T-helper 17 cell (primary cell): ENCODE measurements at regions not wholly inside any gene's neighbourhood (a gene's known extent, or its start where the extent isn't known, plus 50 kb on each side); places are given as distances from the start of the nearest gene placed in this dataset.
"Not testable (repeated sequence)": the region's sequence is repeated elsewhere in the genome, so short reads cannot be mapped to it uniquely, and the experiment has no call there.

Experiments used
- ATAC-seq: fragments of 150-1000 bp; cut with Tn5 transposase; 2 replicates; pipeline ENCODE4 v1.10.0; 2021; ENCODE audit warnings: mild to moderate bottlenecking, moderate library complexity
- DNase-seq, 3 donors: peaks; one replicate each; pipeline versions ENCODE4 v3.0.0 to v3.0.0-alpha.2; 2020 to 2021
- H3K9me3 ChIP-seq: one replicate; pipeline ENCODE4 v1.7.0; 2013; ENCODE audit warnings: low read length, mild to moderate bottlenecking; ENCODE audit not compliant: control insufficient read depth, poor library complexity, severe bottlenecking
- H3K27ac Mint-ChIP-seq: one replicate; pipeline ENCODE4 v1.8.0; 2022; ENCODE audit warnings: mild to moderate bottlenecking, moderate library complexity, mixed read lengths
- H3K27me3 Mint-ChIP-seq: one replicate; pipeline ENCODE4 v1.8.0; 2022; ENCODE audit warnings: mixed read lengths
- H3K36me3 Mint-ChIP-seq: one replicate; pipeline ENCODE4 v1.8.0; 2022; ENCODE audit warnings: low read depth, mixed read lengths
- H3K4me1 Mint-ChIP-seq: one replicate; pipeline ENCODE4 v1.8.0; 2022; ENCODE audit warnings: mild to moderate bottlenecking, mixed read lengths
- H3K4me3 Mint-ChIP-seq: one replicate; pipeline ENCODE4 v1.8.0; 2022; ENCODE audit warnings: mild to moderate bottlenecking, moderate library complexity, mixed read lengths

DNA sequence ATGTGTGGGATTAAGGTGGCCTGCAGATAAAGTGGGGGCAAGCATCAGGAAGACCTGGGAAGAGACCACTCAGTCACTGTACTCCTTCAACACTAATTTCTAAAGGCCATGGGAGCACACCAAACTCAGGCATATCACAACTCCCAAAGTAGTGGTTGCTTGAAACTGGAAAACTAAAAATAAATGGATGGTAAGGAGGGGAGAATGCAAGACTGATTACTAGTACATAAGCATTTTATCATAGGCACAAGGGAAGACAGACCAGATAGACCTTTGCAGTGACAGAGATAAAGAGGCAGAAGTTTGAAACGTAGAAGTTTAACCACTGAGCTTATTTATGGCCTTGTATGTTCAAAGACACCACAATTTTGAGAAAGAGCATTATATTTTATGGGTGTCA lies 1098.1 kb upstream of the CELF4 start:
- Mint-ChIP-seq H3K36me3 (no peaks in the 10 kb centered on the region), H3K4me3 (no peak overlapping the region)

DNA sequence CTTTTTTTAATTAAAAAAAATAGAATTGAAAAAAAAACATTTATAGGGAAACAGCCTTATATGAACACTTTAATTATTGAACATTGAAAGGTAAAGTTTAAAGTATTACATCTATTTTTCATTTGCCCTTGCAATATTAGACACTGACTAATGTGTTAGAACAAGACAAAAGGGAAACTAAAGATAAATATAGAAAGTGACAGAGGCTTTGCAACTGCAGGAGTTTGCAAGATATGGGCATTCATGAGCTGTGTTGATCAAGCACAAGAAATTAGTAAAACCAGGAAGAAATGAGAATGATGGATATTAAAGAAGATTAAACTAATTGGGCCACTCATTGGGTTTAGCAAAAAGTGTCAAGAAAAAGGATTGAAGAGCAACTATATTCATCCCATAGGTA lies 1097.7 kb upstream of the CELF4 start:
- Mint-ChIP-seq H3K27me3 (no peaks in the 10 kb centered on the region), H3K27ac (no peak overlapping the region), H3K4me3 (no peak overlapping the region), H3K4me1 (no peaks in the 10 kb centered on the region), H3K36me3 (no peaks in the 10 kb centered on the region)
- DNase-seq: no peak
- ATAC-seq: no peak
- peaks cover 2% of the 10 kb centered on the region for H3K9me3 ChIP-seq

More for the DNA sequence above, 1098.1 kb upstream of the CELF4 start:
- no peaks in the 10 kb centered on the region for H3K4me1 Mint-ChIP-seq
- no peaks in the 10 kb centered on the region for H3K27me3 Mint-ChIP-seq
- no peak overlapping the region for H3K27ac Mint-ChIP-seq
- DNase-seq (no peak), ATAC-seq (no peak)
- peaks cover 2% of the 10 kb centered on the region for H3K9me3 ChIP-seq

DNA sequence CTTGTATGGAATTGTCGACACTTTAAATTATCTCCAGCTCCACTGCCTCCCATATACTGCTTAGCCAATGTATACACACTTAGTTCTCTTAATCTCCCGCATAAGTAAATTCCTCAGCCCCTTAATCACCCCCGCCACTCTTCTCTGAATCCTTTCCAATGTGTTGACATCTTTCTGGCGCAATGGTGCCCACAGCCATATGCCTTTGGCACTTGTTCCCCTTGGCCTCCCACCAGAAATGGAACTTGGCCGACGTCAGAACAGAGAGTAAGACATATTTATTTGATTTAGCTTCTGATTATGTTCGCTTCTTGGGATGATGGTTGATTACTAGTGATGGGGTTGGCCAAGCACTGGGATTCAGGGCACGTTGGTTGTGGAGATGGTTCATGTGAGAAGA lies 1089.3 kb upstream of the CELF4 start:
- H3K4me3 Mint-ChIP-seq: no peak overlapping the region
- H3K4me1 Mint-ChIP-seq: no peaks in the 10 kb centered on the region
- no peaks in the 10 kb centered on the region for H3K36me3 Mint-ChIP-seq
- DNase-seq (no peak), ATAC-seq (no peak)
- H3K27ac Mint-ChIP-seq: no peak overlapping the region
- H3K9me3 ChIP-seq: no peaks in the 10 kb centered on the region
- H3K27me3 Mint-ChIP-seq: no peaks in the 10 kb centered on the region

DNA sequence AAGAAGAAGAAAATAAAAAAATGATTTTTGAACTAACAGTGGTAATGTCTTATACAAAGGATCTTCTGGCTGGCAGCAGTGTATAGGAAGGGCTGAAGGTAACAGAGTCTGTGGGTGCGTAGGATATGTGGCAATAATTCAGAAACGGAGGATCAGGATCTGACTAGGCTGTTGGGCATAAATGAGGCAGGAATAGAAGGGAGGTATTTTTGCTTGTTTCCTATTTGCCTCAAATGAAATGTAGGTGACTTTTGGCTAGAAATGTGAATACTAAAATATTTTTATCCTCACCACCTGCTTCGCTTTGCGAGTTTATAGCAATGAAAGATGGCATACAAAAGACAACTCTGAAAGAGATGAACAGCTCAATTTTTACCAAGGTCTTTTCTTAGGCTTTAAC lies 1086.1 kb upstream of the CELF4 start:
- ATAC-seq (no peak), DNase-seq (no peak)
- no peaks in the 10 kb centered on the region for H3K9me3 ChIP-seq
- no peaks in the 10 kb centered on the region for H3K27me3 Mint-ChIP-seq
- no peak overlapping the region for H3K27ac Mint-ChIP-seq
- H3K36me3 Mint-ChIP-seq: no peaks in the 10 kb centered on the region
- no peak overlapping the region for H3K4me3 Mint-ChIP-seq
- H3K4me1 Mint-ChIP-seq: no peaks in the 10 kb centered on the region

DNA sequence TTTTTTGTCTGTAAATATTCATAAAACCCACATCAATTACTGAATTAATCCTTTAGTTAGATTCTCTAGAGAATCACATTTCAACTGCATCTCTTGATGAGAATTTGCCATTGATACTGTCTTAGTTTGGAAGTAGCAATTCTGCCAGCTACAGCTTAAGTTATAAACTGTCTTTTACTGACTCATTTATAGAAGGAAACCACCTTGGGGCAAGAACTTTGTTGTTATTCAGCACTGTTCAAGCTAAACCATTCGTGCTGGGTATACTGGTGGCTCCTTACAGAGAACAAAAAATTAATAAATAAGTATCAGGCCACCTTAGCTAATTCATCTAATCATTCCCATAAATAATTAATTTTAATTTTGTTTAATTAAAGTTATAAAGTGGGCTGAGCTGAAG lies 1082.6 kb upstream of the CELF4 start:
- Mint-ChIP-seq H3K27ac (no peak overlapping the region), H3K4me1 (no peaks in the 10 kb centered on the region), H3K4me3 (no peak overlapping the region), H3K36me3 (no peaks in the 10 kb centered on the region), H3K27me3 (no peaks in the 10 kb centered on the region)
- DNase-seq (no peak), ATAC-seq (no peak)
- H3K9me3 ChIP-seq: no peaks in the 10 kb centered on the region

DNA sequence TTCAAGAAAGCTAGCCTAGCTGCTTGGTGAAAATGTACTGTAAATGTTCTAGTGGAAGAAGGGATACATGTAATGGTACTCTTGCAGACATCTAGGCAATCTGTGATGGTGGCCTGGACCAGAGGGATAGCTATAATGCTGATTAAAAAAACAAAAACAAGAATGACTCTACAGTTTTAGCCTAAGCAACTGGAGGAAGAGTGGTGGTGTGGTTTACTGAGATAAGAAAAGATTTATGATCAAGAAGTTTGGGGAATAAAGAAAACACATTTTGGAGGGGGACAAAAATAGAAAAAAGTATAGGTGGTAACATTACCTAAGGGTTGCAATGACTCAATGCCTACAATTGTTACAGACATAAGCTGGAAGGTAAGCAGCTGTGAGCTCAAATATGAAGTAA lies 1080.7 kb upstream of the CELF4 start:
- ATAC-seq (no peak), DNase-seq (no peak)
- H3K9me3 ChIP-seq: no peaks in the 10 kb centered on the region
- Mint-ChIP-seq H3K27ac (no peak overlapping the region), H3K4me1 (no peaks in the 10 kb centered on the region), H3K27me3 (no peaks in the 10 kb centered on the region), H3K4me3 (no peak overlapping the region), H3K36me3 (no peaks in the 10 kb centered on the region)

DNA sequence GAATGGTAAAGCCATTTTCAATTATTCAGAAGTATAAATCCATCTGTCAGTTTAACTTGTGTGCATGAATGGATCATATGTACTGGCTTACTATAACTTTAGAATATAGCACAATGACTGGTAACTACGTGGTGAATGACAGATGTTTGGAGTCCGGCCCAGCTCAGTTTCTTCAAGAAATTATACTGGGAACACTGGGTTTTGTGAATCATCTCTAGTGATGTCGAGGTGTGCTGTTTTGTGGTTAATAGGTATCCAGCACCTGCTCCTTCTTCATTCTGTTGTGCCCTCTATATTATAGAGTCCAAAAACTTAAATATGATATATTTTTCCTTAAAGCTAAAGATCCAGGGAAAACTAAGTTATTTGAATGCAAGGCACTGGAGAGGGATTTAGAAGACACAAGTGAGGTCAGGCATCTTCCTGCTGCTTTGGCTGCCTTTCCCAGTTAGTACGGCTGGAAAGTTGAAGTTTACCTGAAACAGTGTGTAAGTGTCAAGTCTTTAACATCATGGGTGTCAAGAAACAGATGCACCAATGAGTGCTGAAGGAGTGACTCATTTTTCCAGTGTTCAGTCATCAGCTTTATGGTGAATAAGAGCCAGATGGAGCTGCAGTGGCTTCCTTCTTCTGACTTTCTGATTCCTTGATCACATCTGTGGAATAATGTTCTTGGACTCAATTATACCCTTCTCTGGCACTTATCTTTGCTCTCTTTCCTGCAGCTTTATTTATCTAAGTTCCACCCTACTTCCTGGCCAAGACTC lies 1079.5 kb upstream of the CELF4 start:
- DNase-seq (no peak), ATAC-seq (no peak)
- Mint-ChIP-seq H3K36me3 (no peaks in the 10 kb centered on the region), H3K27me3 (no peaks in the 10 kb centered on the region), H3K4me1 (no peaks in the 10 kb centered on the region), H3K27ac (no peak overlapping the region), H3K4me3 (no peak overlapping the region)
- no peaks in the 10 kb centered on the region for H3K9me3 ChIP-seq

DNA sequence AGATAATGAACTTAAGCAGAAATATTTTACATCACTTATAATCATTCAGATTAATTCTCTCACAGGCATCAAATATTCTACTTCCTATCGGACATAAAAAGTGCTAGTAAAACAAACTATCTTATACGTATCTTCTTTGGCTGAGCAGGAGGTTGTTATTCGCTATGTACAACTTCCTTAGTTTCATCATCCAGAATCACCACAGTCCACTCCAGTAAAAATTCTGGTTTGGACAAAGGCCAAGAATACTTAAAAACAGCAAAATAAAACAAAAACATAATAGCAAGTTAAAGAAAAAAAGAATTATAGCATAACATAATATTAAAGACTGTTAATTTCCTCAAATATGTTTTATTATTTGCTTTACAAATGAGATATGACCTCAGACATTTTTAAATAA lies 1077.1 kb upstream of the CELF4 start:
- no peaks in the 10 kb centered on the region for H3K36me3 Mint-ChIP-seq
- no peaks in the 10 kb centered on the region for H3K9me3 ChIP-seq
- no peaks in the 10 kb centered on the region for H3K4me1 Mint-ChIP-seq
- H3K27me3 Mint-ChIP-seq: no peaks in the 10 kb centered on the region
- no peak overlapping the region for H3K4me3 Mint-ChIP-seq
- no peak overlapping the region for H3K27ac Mint-ChIP-seq
- ATAC-seq (no peak), DNase-seq (no peak)

DNA sequence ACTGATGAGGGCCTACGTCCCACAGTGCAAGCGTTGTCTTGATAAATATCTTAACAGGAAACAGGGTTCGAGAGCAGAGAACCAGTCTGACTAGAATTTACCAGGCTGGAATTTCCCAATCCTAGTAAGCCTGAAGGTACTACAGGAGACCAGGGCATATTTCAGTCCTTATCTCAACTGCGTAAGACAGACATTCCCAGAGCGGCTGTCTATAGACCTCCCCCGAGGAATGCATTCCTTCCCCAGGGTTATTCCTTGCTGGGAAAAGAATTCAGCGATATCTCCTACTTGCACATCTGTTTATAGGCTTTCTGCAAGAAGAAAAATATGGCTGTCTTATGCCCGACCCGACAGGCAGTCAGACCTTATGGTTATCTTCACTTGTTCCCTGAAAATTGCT lies 1074.1 kb upstream of the CELF4 start:
- H3K27ac Mint-ChIP-seq, H3K4me3 Mint-ChIP-seq, H3K4me1 Mint-ChIP-seq, H3K27me3 Mint-ChIP-seq, DNase-seq, H3K36me3 Mint-ChIP-seq, ATAC-seq, H3K9me3 ChIP-seq: not testable (repeated sequence)

DNA sequence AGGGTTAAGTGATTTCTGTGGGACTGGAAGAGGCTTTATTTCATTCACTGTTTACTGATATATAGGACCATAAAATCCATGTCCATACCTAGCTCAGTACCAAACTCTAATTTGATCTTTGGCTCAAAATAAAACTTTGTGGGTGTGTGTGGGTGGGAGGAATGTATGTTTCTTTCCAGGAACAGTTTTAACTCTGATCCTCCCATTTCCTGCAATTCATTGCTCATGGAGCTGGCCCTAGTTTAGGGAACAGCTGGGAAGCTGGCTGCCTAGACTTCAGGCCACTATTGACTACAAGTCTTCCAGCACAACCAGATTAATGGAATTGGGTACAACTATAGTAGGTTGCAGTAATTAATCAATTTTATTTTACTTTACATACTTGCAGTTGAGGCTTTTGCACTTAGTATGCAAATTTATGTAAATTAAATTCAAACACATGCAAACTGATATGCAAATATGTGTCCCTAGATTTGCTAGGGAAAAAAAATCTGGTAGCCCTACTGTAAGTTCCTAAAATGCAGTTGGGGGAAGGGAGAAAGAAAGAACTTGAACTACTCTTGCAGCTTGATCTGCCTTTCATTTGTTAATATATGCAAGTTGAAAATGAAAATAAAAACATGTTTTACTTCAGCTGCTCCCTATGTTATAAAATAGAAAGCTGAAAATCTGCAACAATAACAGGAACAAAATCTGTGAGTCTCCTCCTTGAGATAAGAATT lies 1070.3 kb upstream of the CELF4 start:
- Mint-ChIP-seq H3K27me3 (no peaks in the 10 kb centered on the region), H3K4me1 (no peaks in the 10 kb centered on the region), H3K27ac (no peak overlapping the region), H3K4me3 (no peak overlapping the region), H3K36me3 (no peaks in the 10 kb centered on the region)
- H3K9me3 ChIP-seq: no peaks in the 10 kb centered on the region
- DNase-seq (no peak), ATAC-seq (no peak)

DNA sequence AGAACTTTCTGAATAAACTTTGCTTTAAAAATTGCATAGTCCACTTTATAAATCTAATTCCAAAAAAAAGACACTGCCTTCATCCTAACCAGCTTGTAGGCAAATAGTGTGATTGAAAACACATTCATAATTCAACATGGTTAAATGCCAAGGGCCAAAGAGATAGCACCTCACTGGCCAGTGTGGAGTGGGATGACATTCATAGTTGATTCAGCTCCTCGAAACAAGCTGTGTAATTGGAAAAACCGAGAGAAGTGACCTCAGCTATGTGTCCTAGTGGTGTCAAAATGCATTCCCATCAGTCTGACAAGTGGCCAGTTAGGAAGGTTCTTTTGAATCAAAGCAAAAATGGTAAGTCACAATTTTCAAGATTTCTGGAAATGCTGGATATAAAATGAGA lies 1068.5 kb upstream of the CELF4 start:
- H3K9me3 ChIP-seq: no peaks in the 10 kb centered on the region
- no peak overlapping the region for H3K27ac Mint-ChIP-seq
- no peaks in the 10 kb centered on the region for H3K36me3 Mint-ChIP-seq
- H3K27me3 Mint-ChIP-seq: no peaks in the 10 kb centered on the region
- no peaks in the 10 kb centered on the region for H3K4me1 Mint-ChIP-seq
- no peak overlapping the region for H3K4me3 Mint-ChIP-seq
- DNase-seq (no peak), ATAC-seq (no peak)

DNA sequence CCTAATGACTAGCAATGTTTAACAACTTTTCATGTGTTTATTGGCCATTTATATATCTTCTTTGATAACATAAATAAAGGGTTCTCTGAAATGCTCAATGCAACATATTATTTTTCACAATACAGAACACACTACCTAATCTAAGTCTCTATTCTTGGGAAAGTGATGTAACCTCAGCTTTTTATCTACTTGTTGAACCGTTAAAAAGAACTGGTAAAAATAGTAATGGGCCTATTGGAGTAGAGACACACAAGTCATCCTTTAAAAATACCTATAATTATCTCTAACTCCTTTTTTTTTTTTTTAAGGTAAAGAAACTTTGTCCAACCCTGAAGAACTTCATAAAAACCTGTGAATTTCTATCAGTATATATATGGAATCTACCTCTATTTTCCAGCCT lies 1067.7 kb upstream of the CELF4 start:
- no peak overlapping the region for H3K4me3 Mint-ChIP-seq
- H3K27me3 Mint-ChIP-seq: no peaks in the 10 kb centered on the region
- H3K27ac Mint-ChIP-seq: no peak overlapping the region
- H3K9me3 ChIP-seq: no peaks in the 10 kb centered on the region
- H3K4me1 Mint-ChIP-seq: no peaks in the 10 kb centered on the region
- DNase-seq (no peak), ATAC-seq (no peak)
- H3K36me3 Mint-ChIP-seq: no peaks in the 10 kb centered on the region

DNA sequence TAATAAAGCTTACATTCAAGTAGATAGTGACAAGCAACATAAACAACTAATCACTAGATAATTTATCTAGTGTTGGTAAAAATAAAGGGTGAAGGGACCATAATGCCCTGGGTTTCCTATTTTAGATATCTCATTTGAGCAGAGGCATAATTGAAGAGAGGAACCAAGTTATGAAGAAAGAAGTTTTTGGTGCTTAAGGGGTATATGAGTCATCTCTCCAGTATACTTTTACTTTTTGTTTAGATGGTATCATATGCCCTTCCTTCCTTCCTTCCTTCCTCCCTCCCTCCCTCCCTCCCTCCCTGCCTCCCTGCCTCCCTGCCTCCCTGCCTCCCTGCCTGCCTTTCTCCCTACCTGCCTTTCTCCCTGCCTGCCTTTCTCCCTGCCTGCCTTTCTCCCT lies 1053.5 kb upstream of the CELF4 start:
- ATAC-seq (no peak), DNase-seq (no peak)
- H3K27ac Mint-ChIP-seq: no peak overlapping the region
- no peaks in the 10 kb centered on the region for H3K36me3 Mint-ChIP-seq
- H3K4me1 Mint-ChIP-seq: no peaks in the 10 kb centered on the region
- H3K4me3 Mint-ChIP-seq: no peak overlapping the region
- H3K9me3 ChIP-seq: no peaks in the 10 kb centered on the region
- H3K27me3 Mint-ChIP-seq: no peaks in the 10 kb centered on the region

DNA sequence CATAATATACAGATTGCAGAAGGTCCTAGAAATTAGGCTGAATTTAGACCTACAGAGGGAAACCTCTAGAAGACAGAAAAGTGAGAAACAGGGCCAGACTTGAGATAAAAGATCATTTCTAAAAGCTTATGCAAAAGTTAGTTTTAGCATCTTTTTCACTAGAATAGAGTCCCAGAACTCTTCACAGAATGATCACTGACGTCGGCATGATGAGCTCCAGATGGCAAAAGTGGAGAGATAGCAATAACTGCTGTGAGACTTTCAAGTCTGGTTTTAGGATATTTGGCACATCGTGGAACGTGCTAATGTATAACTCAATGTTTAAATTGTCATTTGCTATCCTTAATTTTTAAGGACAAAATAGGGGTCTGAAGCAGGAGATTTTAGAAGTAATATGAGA lies 1050.7 kb upstream of the CELF4 start:
- no peak overlapping the region for H3K27ac Mint-ChIP-seq
- no peaks in the 10 kb centered on the region for H3K36me3 Mint-ChIP-seq
- H3K27me3 Mint-ChIP-seq: no peaks in the 10 kb centered on the region
- no peak for DNase-seq
- ATAC-seq: no peak
- H3K4me1 Mint-ChIP-seq: no peaks in the 10 kb centered on the region
- no peaks in the 10 kb centered on the region for H3K9me3 ChIP-seq
- no peak overlapping the region for H3K4me3 Mint-ChIP-seq
